VCaP (cell line): ENCODE measurements at regions not wholly inside any gene's neighbourhood (a gene's known extent, or its start where the extent isn't known, plus 50 kb on each side); places are given as distances from the start of the nearest gene placed in this dataset.

Experiments
- H3K27ac ChIP-seq: fragments of 450-650 bp; 2 replicates; pipeline ENCODE4 v1.5.1; 2017
- TF ChIP-seq, protein P1 (sequence below): fragments of 450-650 bp; conservative IDR thresholded peaks from 2 replicates; pipeline ENCODE4 v1.5.1; 2017; ENCODE audit warnings: mild to moderate bottlenecking, moderate library complexity

DNA sequence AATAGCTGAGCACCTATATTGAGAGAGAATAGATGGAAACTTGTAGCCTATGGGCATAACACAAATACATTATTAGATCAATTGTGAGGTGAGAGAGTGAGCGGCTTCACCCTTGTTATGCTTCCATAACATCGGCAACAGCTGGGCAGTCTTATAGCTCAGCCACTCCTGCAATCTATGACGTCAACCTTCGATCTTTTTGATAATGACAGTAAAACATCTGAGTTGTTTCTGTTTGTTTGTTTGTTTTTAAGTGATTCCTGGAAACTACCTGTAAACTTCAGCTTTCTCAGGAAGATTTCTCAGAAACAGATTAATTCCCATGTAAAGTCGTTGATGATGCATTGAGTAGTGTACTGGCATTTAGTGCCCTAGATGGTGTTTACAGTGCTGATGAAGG is 90.0 kb downstream of the DSEL start:
- TF ChIP-seq, protein P1, sequence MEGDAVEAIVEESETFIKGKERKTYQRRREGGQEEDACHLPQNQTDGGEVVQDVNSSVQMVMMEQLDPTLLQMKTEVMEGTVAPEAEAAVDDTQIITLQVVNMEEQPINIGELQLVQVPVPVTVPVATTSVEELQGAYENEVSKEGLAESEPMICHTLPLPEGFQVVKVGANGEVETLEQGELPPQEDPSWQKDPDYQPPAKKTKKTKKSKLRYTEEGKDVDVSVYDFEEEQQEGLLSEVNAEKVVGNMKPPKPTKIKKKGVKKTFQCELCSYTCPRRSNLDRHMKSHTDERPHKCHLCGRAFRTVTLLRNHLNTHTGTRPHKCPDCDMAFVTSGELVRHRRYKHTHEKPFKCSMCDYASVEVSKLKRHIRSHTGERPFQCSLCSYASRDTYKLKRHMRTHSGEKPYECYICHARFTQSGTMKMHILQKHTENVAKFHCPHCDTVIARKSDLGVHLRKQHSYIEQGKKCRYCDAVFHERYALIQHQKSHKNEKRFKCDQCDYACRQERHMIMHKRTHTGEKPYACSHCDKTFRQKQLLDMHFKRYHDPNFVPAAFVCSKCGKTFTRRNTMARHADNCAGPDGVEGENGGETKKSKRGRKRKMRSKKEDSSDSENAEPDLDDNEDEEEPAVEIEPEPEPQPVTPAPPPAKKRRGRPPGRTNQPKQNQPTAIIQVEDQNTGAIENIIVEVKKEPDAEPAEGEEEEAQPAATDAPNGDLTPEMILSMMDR = no peak
- no peak overlapping the region for H3K27ac ChIP-seq

- TF ChIP-seq, protein P1 = no peak
- no peak overlapping the region for H3K27ac ChIP-seq
Measured at GRCh38 chr18:67425672-67426071, 90.8 kb downstream of the DSEL start.

DNA sequence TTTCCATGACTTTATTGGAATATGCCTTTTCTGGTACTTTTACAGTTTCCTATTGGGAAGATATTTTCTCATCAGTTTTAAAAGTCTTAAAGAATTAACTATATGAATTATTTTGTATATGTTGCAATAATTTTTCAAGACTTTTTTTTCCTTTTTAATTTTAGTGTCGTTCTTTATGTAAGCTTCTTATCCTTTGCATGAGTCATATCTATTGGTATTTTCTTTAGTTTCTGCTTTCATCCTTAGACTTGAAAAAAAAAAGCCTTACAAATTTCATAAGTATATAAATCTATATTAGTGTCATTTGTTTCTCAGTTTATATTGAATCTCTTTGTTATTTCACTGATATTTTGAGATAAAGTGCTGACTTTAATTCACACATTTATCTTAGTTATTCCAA is 94.9 kb downstream of the DSEL start:
- H3K27ac ChIP-seq = no peak overlapping the region
- TF ChIP-seq, protein P1 = no peak

GRCh38 chr18:67417864-67418523 is 98.5 kb downstream of the DSEL start:
- TF ChIP-seq, protein P1 = no peak
- no peak overlapping the region for H3K27ac ChIP-seq

- TF ChIP-seq, protein P1 = no peak
- H3K27ac ChIP-seq = peak overlapping the region; percentile 89
Measured at GRCh38 chr18:67411116-67411515, 105.4 kb downstream of the DSEL start.

DNA sequence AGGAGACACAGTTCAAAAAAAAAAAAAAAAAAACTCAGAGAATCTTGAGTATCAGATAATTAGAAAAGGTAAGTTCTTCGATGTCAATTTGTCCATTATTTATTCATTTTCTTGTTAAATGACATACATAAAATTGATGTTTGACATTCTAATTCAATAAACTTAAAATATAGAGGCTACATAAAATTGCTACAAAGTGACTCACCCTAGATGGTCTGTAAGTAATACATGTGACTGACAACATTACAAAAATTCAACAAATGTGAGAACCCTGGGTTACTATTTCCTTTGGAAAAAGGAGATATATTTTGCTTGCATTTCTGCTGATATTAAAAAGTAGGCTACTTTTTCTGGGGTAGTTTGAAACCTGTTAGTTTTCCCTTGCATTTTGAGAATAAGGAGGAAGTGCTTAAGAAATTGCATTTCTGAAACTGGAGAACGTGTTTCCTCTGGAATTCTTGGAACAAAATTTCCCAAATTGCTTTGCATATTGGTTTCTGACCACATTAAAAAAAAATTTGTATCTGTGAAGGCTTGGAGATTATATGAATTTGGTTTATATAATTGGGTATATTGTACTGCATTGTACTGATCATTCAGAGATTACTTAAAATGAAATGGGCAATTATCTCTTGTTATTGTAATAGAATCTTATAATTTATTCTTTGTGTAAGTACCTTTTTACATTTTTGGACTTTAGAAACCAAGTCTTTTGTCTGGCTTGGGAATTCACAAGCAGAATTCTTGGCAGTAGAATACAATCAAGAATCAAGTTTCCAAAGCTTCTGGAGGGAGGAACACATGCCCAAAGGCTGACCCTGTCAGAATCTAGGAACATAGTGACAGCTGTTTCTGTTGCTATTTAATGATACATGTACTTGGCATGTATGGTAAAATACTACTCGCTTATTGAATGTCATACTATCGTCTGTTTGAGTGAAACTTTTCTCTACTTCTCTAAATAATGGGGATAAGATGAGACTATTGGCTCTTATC is 106.1 kb downstream of the DSEL start:
- TF ChIP-seq, protein P1 = no peak
- peak overlapping the region; percentile 89 for H3K27ac ChIP-seq

DNA sequence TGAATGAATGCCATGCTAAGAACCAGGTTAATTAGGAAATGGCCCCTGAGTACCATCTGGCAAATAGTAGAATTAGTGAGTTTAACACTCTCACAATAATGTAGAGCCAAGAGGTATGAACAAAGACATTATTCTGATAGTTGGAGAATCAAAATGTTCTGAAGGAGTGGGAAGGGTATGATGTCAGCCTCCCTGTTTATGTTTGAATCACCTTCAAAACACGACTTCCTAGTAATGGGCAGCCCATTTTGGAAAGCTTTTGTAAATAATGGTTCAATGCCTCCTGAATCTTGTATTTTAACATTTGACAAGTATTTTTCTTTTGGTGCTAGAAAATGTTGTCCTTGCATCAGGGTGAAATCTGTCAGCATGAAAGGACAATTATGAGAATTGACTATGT is 108.3 kb downstream of the DSEL start:
- TF ChIP-seq, protein P1 = no peak

More for the DNA sequence above, 108.3 kb downstream of the DSEL start:
- peak overlapping the region; percentile 89; the same call in 1 of the 2 replicates for H3K27ac ChIP-seq
